HG03342 (cell line): ENCODE measurements at regions not wholly inside any gene's neighbourhood (a gene's known extent, or its start where the extent isn't known, plus 50 kb on each side); places are given as distances from the start of the nearest gene placed in this dataset.

Experiments used
- ATAC-seq: cut with Tn5 transposase; IDR thresholded peaks from one replicate; pipeline ENCODE4 v1.9.1; 2021; ENCODE audit warnings: mild to moderate bottlenecking, moderate library complexity; ENCODE audit not compliant: unreplicated experiment

- ATAC-seq: no peak
Observed at GRCh38 chr12:46131732-46132469, 136.9 kb downstream of the SLC38A1 start.

- ATAC-seq: no peak
Observed at GRCh38 chr12:46127656-46128055, 137.3 kb upstream of the SCAF11 start.

- no peak for ATAC-seq
Observed at GRCh38 chr12:46126050-46126727, 135.8 kb upstream of the SCAF11 start.

- peak; percentile 83 for ATAC-seq
Observed at GRCh38 chr12:46124848-46125619, 134.7 kb upstream of the SCAF11 start.

GRCh38 chr12:46124132-46124847 lies 133.9 kb upstream of the SCAF11 start:
- peak; percentile 13 for ATAC-seq

- no peak for ATAC-seq
Observed at GRCh38 chr12:46112364-46112763, 122.0 kb upstream of the SCAF11 start.

GRCh38 chr12:46111715-46112114 lies 121.3 kb upstream of the SCAF11 start:
- ATAC-seq: no peak

GRCh38 chr12:46110928-46111699 lies 120.7 kb upstream of the SCAF11 start:
- ATAC-seq: no peak

- no peak for ATAC-seq
Observed at GRCh38 chr12:46110223-46110611, 119.8 kb upstream of the SCAF11 start.

GRCh38 chr12:46109343-46110222 lies 119.2 kb upstream of the SCAF11 start:
- no peak for ATAC-seq

- peak; percentile 89 for ATAC-seq
Observed at GRCh38 chr12:46108721-46109120, 118.3 kb upstream of the SCAF11 start.

- no peak for ATAC-seq
Observed at GRCh38 chr12:46107591-46107990, 117.2 kb upstream of the SCAF11 start.

GRCh38 chr12:46105735-46106134 lies 115.4 kb upstream of the SCAF11 start:
- no peak for ATAC-seq

- no peak for ATAC-seq
Observed at GRCh38 chr12:46103559-46104383, 113.4 kb upstream of the SCAF11 start.

- ATAC-seq: no peak
Observed at GRCh38 chr12:46101485-46101869, 111.1 kb upstream of the SCAF11 start.

GRCh38 chr12:46100551-46101484 lies 110.4 kb upstream of the SCAF11 start:
- no peak for ATAC-seq

- ATAC-seq: no peak
Observed at GRCh38 chr12:46089414-46090162, 99.2 kb upstream of the SCAF11 start.
